Loucy (cell line): ENCODE measurements at regions not wholly inside any gene's neighbourhood (a gene's known extent, or its start where the extent isn't known, plus 50 kb on each side); places are given as distances from the start of the nearest gene placed in this dataset.

ENCODE experiments used
- H2AFZ ChIP-seq: fragments of 200-600 bp; sonication (generic); 2 replicates; pipeline ENCODE4 v1.6.0; 2016; ENCODE audit warnings: antibody characterized with exemption, mild to moderate bottlenecking, low read length, moderate library complexity
- H3F3A ChIP-seq: fragments of 200-600 bp; 2 replicates; pipeline ENCODE4 v1.6.0; 2016; ENCODE audit warnings: antibody characterized with exemption, low read depth, mild to moderate bottlenecking
- H3K27me3 ChIP-seq: fragments of 200-600 bp; sonication (generic); 2 replicates; pipeline ENCODE4 v1.6.1; 2014; ENCODE audit warnings: low read length, mild to moderate bottlenecking; ENCODE audit not compliant: insufficient read depth, poor library complexity, severe bottlenecking
- H3K36me3 ChIP-seq: fragments of 200-600 bp; sonication (generic); 2 replicates; pipeline ENCODE4 v1.6.1; 2016; ENCODE audit warnings: low read length; ENCODE audit not compliant: insufficient read depth
- H3K4me1 ChIP-seq: fragments of 200-600 bp; sonication (generic); 2 replicates; pipeline ENCODE4 v1.5.1; 2014; ENCODE audit warnings: low read length, mild to moderate bottlenecking; ENCODE audit not compliant: insufficient read depth, poor library complexity, severe bottlenecking
- H3K4me2 ChIP-seq: fragments of 200-600 bp; sonication (generic); 2 replicates; pipeline ENCODE4 v1.6.0; 2014; ENCODE audit warnings: antibody characterized with exemption, low read length, low read depth, mild to moderate bottlenecking; ENCODE audit not compliant: poor library complexity, severe bottlenecking
- H3K4me3 ChIP-seq: fragments of 200-600 bp; sonication (generic); 2 replicates; pipeline ENCODE4 v1.5.1; 2014; ENCODE audit warnings: low read length, mild to moderate bottlenecking, mixed read lengths; ENCODE audit not compliant: poor library complexity, severe bottlenecking
- H3K79me2 ChIP-seq: fragments of 200-600 bp; sonication (generic); 2 replicates; pipeline ENCODE4 v1.6.1; 2014; ENCODE audit warnings: low read length; ENCODE audit not compliant: insufficient read depth
- H3K9ac ChIP-seq: fragments of 200-600 bp; sonication (generic); 2 replicates; pipeline ENCODE4 v1.6.0; 2014; ENCODE audit warnings: mild to moderate bottlenecking, low read depth, low read length, moderate library complexity; ENCODE audit not compliant: poor library complexity, severe bottlenecking
- H3K9me2 ChIP-seq: fragments of 200-600 bp; sonication (generic); replicated peaks from 2 replicates; pipeline ENCODE4 v1.6.1; 2016; ENCODE audit warnings: low read depth, low read length, mixed read lengths
- H3K9me3 ChIP-seq: fragments of 200-600 bp; sonication (generic); 2 replicates; pipeline ENCODE4 v1.6.1; 2014; ENCODE audit warnings: mild to moderate bottlenecking, antibody characterized with exemption, low read length, low read depth; ENCODE audit not compliant: insufficient read depth
- H4K20me1 ChIP-seq: fragments of 200-600 bp; sonication (generic); 2 replicates; pipeline ENCODE4 v1.6.0; 2014; ENCODE audit warnings: antibody characterized with exemption, low read length, mild to moderate bottlenecking; ENCODE audit not compliant: insufficient read depth, poor library complexity, severe bottlenecking
- CTCF ChIP-seq: fragments of 200-600 bp; sonication (generic); conservative IDR thresholded peaks from 2 replicates; pipeline ENCODE4 v1.5.1; 2014; ENCODE audit warnings: mild to moderate bottlenecking, antibody characterized with exemption, low read length
- EZH2phosphoT487 ChIP-seq: fragments of 200-600 bp; IDR thresholded peaks from 2 replicates; pipeline ENCODE4 v1.6.1; 2018; ENCODE audit warnings: antibody characterized with exemption, mild to moderate bottlenecking, moderate library complexity, borderline replicate concordance

- Histone ChIP-seq H3K9ac (no peak overlapping the region), H3K79me2 (no peaks in the 10 kb centered on the region), H3F3A (no peaks in the 10 kb centered on the region), H3K27me3 (no peaks in the 10 kb centered on the region), H4K20me1 (no peaks in the 10 kb centered on the region), H3K9me3 (no peaks in the 10 kb centered on the region), H3K4me1 (peaks cover 7% of the 10 kb centered on the region), H3K4me3 (no peak overlapping the region), H3K9me2 (no peaks in the 10 kb centered on the region), H3K4me2 (no peak overlapping the region), H2AFZ (no peak overlapping the region), H3K36me3 (no peaks in the 10 kb centered on the region)
- TF ChIP-seq EZH2phosphoT487 (no peak), CTCF (no peak)
Observed at GRCh38 chr13:76687467-76687866, 198.7 kb downstream of the KCTD12 start.

- H3K27me3 ChIP-seq: no peaks in the 10 kb centered on the region
- no peaks in the 10 kb centered on the region for H3F3A ChIP-seq
- no peaks in the 10 kb centered on the region for H4K20me1 ChIP-seq
- no peak overlapping the region for H3K4me3 ChIP-seq
- H3K9ac ChIP-seq: no peak overlapping the region
- peaks cover 7% of the 10 kb centered on the region for H3K4me1 ChIP-seq
- no peaks in the 10 kb centered on the region for H3K9me2 ChIP-seq
- no peak overlapping the region for H2AFZ ChIP-seq
- H3K9me3 ChIP-seq: no peaks in the 10 kb centered on the region
- TF ChIP-seq CTCF (no peak), EZH2phosphoT487 (no peak)
- H3K79me2 ChIP-seq: no peaks in the 10 kb centered on the region
- no peak overlapping the region for H3K4me2 ChIP-seq
- H3K36me3 ChIP-seq: no peaks in the 10 kb centered on the region
Observed at GRCh38 chr13:76685938-76686337, 200.3 kb downstream of the KCTD12 start.

GRCh38 chr13:76684336-76684735 is 201.9 kb downstream of the KCTD12 start:
- no peaks in the 10 kb centered on the region for H4K20me1 ChIP-seq
- no peak overlapping the region for H2AFZ ChIP-seq
- peaks cover 7% of the 10 kb centered on the region for H3K4me1 ChIP-seq
- no peak overlapping the region for H3K4me2 ChIP-seq
- no peaks in the 10 kb centered on the region for H3K36me3 ChIP-seq
- no peak overlapping the region for H3K4me3 ChIP-seq
- no peaks in the 10 kb centered on the region for H3K9me3 ChIP-seq
- no peaks in the 10 kb centered on the region for H3F3A ChIP-seq
- H3K79me2 ChIP-seq: no peaks in the 10 kb centered on the region
- no peak overlapping the region for H3K9ac ChIP-seq
- no peaks in the 10 kb centered on the region for H3K9me2 ChIP-seq
- TF ChIP-seq CTCF: no peak
- no peak for TF ChIP-seq EZH2phosphoT487
- H3K27me3 ChIP-seq: no peaks in the 10 kb centered on the region
